NCI-H146 treated with DMSO at 0.1 percent for 48 hours (cell line): ENCODE measurements at regions not wholly inside any gene's neighbourhood (a gene's known extent, or its start where the extent isn't known, plus 50 kb on each side); places are given as distances from the start of the nearest gene placed in this dataset.
"Not testable (repeated sequence)": the region's sequence is repeated elsewhere in the genome, so short reads cannot be mapped to it uniquely, and the experiment has no call there.

Source experiments
- DNase-seq: peaks from one replicate; lab custom pipeline; 2025; ENCODE audit not compliant: unreplicated experiment; lab: John Stamatoyannopoulos, UW

DNA sequence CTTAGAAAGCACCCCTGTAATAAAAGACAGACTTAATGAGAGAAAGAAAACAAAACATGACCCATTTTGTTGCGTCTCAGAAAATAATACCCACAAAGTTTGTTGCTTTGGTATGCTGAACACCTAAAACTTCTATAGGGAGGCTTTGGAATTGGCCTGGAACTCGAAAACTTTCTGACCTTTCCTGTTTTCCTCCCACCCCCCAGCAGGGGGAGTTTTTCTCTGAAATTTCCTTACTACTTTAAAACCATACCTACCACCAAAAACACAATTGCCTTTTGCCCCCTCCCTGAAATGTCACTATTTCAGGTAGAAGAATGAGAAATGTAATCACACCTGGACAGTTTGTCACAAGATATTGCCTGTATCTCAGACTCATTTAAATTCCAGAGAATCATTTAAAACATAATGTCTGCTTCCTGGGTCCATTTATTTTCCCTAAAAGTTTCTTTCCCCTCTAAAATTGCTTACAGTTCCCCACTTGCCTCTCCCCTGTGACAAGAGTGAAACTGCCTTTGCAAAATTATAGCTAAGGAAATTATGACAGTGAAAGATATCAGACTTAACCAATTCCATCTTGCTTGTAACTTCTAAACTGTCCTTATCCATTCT, 2700.2 kb downstream of the PCDH9 start:
- DNase-seq = no peak

GRCh38 chr13:64528838-64529237, 2701.3 kb downstream of the PCDH9 start:
- no peak for DNase-seq

DNA sequence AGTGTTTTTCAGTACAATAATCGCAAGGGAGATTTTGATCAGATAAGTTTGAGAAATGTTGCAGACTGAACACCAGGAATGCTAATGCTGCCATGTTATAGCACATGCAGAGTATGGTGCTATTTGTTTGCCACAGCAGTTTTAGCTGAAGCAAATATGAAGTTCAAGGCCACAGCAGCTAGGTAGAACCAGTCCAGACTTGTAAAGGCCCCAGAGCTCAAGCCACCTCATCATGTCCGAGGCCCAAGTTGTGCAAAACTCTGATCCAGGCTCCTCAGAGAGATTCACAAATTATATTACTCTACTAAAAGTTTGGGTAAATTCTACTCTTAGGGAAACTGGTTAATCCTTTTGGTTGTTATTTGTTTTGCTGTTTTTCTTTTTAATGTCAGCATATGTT, 2702.6 kb downstream of the PCDH9 start:
- DNase-seq = no peak

DNA sequence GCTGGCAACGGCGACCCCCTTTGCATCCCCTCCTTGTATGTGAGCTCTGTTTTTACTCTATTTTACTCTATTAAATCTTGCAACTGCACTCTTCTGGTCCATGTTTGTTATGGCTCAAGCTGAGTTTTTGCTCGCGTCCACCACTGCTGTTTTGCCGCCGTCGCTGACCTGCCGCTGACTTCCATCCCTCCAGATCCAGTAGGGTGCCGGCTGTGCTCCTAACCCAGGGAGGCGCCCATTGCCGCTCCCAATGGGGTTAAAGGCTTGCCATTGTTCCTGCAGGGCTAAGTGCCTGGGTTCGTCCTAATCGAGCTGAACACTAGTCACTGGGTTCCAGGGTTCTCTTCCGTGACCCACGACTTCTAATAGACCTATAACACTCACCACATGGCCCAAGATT, 2704.4 kb downstream of the PCDH9 start:
- no peak for DNase-seq

GRCh38 chr13:64510747-64511146, 2719.4 kb downstream of the PCDH9 start:
- no peak for DNase-seq

GRCh38 chr13:64506246-64506645, 2723.9 kb downstream of the PCDH9 start:
- DNase-seq = no peak

DNA sequence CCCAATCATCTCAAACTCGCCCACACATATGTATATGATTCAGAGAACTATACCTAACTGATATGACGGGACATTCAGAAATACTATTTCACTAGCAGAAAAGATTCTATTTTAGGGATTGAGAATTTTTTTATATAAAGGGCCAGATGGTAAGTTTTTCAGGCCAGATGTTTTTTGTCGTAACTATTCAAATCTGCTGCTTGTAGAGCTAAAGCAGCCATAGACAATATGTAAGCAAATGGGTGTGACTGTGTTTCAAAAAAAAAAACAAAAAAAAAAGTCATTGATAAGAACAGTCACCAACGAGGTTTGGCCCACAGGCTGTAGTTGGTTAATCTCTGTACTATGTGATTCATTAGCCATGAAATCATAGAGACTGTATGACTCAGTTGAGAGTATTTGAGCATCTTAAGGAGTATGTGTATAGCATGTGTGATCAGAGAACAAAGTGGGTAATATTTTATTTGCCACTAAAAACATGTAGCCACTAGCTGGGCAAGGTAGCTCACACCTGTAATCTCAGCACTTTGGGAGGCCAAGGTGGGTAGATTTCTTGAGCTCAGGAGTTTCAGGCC, 2724.7 kb downstream of the PCDH9 start:
- no peak for DNase-seq

- DNase-seq = no peak
Measured at GRCh38 chr13:64488731-64489130, 2741.4 kb downstream of the PCDH9 start.

DNA sequence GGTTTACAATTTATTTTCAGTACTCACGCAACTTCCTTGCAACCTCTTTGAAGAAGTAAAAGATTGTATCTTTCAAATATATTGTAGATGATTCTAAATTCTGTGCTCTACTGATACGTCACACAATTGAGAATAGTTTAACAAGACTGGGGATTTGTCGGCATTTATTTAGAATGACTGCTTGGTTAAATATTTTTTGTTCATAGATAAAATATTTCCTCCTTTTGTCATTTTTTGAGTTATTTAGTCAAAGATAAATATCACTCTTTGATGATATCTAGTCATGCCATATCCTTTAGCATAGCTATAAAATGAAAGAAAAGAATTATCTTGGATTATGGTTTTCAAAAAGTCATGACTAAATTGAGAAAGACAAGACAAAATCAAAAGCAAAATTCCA, 2747.8 kb downstream of the PCDH9 start:
- no peak for DNase-seq

DNA sequence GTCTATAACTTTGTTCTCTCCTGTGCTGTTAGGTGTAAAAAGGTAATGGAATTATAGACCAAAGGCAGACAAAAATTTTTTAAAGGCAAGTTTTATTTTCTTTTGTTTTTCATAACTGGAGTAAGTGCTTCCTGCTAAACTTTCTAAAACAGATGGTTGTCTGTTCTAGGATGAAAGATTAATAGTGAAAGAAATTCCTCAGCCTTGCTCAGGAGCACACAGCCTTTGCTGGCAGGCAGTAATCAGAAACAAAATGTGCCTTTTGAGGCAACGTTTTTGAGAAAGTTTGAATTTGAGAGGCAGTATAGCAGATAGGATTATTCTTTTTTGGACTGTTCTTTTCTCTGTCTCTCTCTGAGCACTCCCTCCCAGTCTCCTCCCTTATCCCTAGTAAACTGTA, 2749.5 kb downstream of the PCDH9 start:
- no peak for DNase-seq

GRCh38 chr13:64480211-64480610, 2749.9 kb downstream of the PCDH9 start:
- no peak for DNase-seq

DNA sequence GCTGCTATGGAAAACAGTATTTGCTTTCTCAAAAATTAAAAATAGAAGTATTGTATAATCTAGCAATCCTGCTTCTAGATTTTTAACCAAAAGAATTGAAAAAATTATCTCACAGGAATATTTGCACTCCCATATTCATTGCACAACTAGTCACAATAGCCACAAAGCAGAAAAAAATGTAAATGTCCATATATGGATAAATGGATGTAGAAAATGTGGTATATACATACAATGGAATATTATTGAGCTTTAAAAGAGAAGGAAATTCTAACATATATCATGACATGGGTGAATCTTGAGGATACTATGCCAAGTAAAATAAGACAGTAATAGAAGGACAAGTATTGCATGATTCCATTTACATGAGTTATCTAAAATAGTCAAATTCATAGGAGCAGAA, 2753.0 kb downstream of the PCDH9 start:
- no peak for DNase-seq

- DNase-seq = not testable (repeated sequence)
Measured at GRCh38 chr13:64476041-64476568, 2754.0 kb downstream of the PCDH9 start.

GRCh38 chr13:64471916-64472315, 2758.2 kb downstream of the PCDH9 start:
- DNase-seq = peak; percentile 21

- no peak for DNase-seq
Measured at GRCh38 chr13:64470751-64471150, 2759.4 kb downstream of the PCDH9 start.

- DNase-seq = no peak
Measured at GRCh38 chr13:64459778-64460177, 2770.4 kb downstream of the PCDH9 start.

DNA sequence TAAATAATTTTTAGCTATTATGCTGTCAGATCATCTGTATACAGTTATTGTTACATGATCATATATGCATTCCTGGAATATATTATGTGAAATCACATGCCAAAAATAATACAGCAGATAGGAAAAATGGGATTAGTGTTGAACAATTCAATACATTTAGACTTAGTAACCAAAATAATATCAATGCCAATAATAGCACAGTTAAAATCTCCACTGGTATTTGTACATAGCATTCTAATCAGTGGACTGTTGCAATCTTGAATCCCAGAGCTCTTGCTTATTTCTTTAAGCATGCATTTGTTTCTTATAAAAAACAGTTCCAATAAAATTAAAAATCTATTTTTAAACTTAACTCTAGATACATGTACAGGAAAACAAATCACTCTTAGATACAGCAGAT, 2772.2 kb downstream of the PCDH9 start:
- DNase-seq = no peak

DNA sequence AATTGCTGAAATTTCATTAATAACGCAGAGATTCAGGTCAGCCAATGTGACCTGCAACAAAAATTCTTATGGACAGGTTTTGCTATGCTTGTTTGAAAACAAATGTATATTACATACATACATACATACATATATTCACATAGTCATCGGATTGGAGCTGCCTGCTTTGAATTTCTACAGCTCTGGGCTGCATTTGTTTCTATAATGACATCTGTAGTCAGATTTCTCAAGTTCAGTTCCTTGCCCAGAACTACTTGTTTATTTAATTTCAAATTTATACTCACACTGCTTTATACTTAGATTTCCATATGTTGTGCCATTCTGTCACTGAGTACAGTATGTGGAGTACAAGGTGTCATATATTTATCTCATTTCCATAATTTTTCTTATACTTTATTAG, 2775.0 kb downstream of the PCDH9 start:
- no peak for DNase-seq

DNA sequence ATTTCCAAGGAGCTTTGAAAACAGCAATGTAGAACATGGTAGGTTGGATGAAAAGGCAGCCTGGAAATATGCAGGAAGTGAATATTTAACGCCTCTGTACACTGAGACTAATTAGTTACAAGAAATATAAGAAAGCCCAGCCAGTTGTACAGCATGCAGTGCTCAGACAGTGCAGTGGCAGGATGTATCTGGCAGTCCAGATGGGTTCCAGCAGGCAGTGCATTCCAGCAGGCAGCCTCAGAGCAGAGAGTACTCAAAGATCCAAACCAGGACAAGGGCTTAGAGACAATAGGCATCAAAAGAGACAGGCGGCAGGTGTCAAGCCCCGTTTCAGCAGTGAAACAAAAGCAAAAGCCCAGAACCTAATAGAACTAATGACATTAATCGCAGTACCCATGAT, 2776.3 kb downstream of the PCDH9 start:
- no peak for DNase-seq

DNA sequence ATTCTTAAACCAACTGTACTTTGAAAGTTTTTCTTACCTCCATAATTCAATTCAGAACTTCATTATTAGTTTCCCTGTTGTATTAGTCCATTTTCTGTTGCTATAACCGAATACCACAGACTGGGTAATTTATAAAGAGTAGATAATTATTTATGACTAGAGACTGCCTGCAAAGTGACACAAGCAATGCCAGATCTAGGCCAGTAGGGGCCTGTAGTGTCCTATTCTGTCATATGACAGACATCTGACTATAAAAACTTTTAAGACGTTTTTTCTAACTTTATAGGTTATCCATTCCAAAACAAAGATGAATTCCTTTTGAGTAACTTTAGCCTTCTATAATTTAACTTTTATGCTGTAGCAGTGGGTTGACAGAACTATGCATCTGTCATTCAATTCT, 2783.8 kb downstream of the PCDH9 start:
- DNase-seq = no peak

GRCh38 chr13:64441740-64442139, 2788.4 kb downstream of the PCDH9 start:
- DNase-seq = no peak

GRCh38 chr13:64438084-64438483, 2792.1 kb downstream of the PCDH9 start:
- no peak for DNase-seq

DNA sequence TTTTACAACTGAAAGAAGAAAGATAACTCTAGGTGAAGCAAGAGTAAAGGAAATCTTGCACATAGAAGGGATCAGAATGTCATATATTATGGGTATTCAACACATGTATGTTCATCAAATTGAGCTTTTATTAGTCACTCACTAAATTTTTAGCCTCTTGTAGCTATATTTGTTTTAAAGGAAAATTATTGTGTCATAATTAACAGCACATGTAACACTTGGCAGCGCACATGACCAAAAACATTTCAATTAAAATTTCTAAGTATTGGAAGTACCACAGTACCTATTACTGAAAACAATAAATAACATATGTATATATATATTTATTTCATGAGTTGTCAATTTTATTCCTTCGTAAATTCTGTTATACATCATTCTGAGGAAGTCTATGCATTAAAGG, 2800.4 kb downstream of the PCDH9 start:
- no peak for DNase-seq
